ENCODE measurements at regions not wholly inside any gene's neighbourhood (a gene's known extent, or its start where the extent isn't known, plus 50 kb on each side); places are given as distances from the start of the nearest gene placed in this dataset.

- Histone ChIP-seq H3K27me3 (peaks cover 0 to 17% (median 0%) of the 10 kb centered on the region in 7 donors), H3K27ac (no peak overlapping the region), H3K4me1 (peaks cover 0 to 18% (median 8%) of the 10 kb centered on the region in 9 donors), H3K9me3 (no peaks in the 10 kb centered on the region), H3K4me3 (no peak overlapping the region), H3K36me3 (no peaks in the 10 kb centered on the region)
- TF ChIP-seq, protein P1, sequence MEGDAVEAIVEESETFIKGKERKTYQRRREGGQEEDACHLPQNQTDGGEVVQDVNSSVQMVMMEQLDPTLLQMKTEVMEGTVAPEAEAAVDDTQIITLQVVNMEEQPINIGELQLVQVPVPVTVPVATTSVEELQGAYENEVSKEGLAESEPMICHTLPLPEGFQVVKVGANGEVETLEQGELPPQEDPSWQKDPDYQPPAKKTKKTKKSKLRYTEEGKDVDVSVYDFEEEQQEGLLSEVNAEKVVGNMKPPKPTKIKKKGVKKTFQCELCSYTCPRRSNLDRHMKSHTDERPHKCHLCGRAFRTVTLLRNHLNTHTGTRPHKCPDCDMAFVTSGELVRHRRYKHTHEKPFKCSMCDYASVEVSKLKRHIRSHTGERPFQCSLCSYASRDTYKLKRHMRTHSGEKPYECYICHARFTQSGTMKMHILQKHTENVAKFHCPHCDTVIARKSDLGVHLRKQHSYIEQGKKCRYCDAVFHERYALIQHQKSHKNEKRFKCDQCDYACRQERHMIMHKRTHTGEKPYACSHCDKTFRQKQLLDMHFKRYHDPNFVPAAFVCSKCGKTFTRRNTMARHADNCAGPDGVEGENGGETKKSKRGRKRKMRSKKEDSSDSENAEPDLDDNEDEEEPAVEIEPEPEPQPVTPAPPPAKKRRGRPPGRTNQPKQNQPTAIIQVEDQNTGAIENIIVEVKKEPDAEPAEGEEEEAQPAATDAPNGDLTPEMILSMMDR (IDR thresholded peaks at IDR 0.05), result no peak
- 91 to 93% methylated on average over 6 of the region's 6 CpGs for WGBS, 2 donors
- DNase-seq (no peak), ATAC-seq (no peak)
- intact Hi-C loops (cut with DNase I), result no loop called here
Observed at GRCh38 chr17:77687417-77687816, 271.1 kb upstream of the TNRC6C start.

DNA sequence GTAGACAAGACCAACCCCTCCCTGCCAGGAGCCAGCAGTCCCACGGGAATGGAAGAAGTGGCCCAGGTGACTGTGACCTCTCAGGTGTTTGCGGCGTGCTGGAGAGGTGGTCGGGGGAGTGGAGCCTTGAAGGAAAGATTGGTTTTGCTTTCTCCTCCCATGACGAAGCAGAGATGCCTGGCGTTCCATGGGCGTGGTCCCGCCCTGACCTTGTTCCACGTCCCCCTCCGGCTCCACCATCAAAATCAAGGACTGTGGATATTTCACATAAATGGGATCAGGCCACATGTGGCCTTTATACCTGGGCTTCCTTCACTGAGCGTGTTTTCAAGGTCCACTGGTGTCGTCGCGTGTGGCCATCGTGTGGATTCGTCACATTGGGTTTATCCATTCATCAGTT is 270.6 kb upstream of the TNRC6C start:
- Histone ChIP-seq H3K4me1 (peaks cover 0 to 16% (median 8%) of the 10 kb centered on the region in 9 donors), H3K36me3 (no peaks in the 10 kb centered on the region), H3K27me3 (peaks cover 0 to 17% (median 0%) of the 10 kb centered on the region in 7 donors), H3K4me3 (no peak overlapping the region), H3K27ac (no peak overlapping the region), H3K9me3 (no peaks in the 10 kb centered on the region)
- ATAC-seq, result no peak
- DNase-seq, result no peak
- intact Hi-C loops (cut with DNase I), result no loop called here
- TF ChIP-seq, protein P1 (IDR thresholded peaks at IDR 0.05), result no peak
- 93 to 95% methylated on average over 16 of the region's 16 CpGs for WGBS, 2 donors

- DNase-seq, result no peak
- Histone ChIP-seq H3K27me3 (peaks cover 0 to 17% (median 0%) of the 10 kb centered on the region in 7 donors), H3K4me1 (peaks cover 0 to 16% (median 8%) of the 10 kb centered on the region in 9 donors), H3K36me3 (no peaks in the 10 kb centered on the region), H3K4me3 (no peak overlapping the region), H3K9me3 (no peaks in the 10 kb centered on the region), H3K27ac (no peak overlapping the region)
- no peak for ATAC-seq
- WGBS, 2 donors, result 64 to 72% methylated on average over 4 of the region's 4 CpGs
- intact Hi-C loops (cut with DNase I), result no loop called here
- TF ChIP-seq, protein P1 (IDR thresholded peaks at IDR 0.05), result no peak
Observed at GRCh38 chr17:77688369-77688768, 270.1 kb upstream of the TNRC6C start.

DNA sequence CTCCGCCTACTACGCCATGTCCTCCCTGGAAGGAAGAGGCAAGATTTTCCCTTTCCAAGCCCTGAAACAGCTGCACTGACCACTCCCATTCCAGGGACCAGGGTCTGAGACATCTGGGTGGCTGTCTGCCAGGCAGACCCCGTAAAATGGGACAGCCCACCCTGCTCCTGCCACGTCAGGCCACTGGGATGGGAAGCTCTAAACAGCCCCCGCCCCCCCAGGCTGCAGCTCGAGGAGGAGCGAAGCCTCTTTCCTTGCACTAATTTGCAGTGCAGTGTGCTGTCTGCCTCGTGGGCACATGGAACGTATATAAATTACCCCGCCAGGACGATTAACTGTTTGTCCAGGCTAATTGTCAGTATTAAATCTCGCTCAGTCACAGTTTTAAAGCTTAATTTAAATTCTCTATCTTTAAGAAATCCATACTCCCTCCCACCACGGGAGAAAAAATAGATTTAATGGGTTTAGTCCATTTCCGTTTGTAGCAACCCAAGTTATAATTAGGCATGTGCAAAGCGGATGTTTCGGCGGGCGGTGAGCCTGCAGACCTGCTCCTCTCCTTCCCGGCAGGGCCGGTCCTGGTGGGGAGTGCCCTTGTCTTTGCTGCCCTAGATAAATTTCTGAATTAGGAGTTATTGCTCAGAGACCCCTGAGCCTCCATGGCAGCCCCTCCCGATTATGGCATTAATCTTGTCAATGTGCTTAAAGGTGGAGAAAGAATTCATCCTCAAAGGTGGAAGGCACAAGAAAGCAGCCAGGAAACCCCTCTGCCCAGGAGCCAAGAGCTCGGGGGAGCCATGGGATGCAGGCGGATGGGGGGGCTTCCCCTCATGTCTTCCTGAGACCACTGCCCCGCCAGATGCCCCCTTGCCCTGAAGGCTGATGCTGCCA is 268.0 kb upstream of the TNRC6C start:
- Histone ChIP-seq H3K27ac (peak overlapping the region in 5 of 10 donors; percentile 4 to 48 (median 18)), H3K4me1 (peaks cover 0 to 16% (median 8%) of the 10 kb centered on the region in 9 donors), H3K27me3 (peaks cover 0 to 28% (median 8%) of the 10 kb centered on the region in 7 donors), H3K4me3 (peak overlapping the region in 6 of 10 donors; percentile 0 to 39 (median 29)), H3K9me3 (no peaks in the 10 kb centered on the region), H3K36me3 (no peaks in the 10 kb centered on the region)
- DNase-seq, result peak in 1 of 2 donors; percentile 28
- TF ChIP-seq, protein P1 (IDR thresholded peaks at IDR 0.05), result no peak
- intact Hi-C loops (cut with DNase I), result loop anchor here in 1 of 10 donors (10.0 kb wide), 1 partner anchor 146 kb away; no protein-coding TSS in a partner anchor
- WGBS, 2 donors, result 36 to 48% methylated on average over 24 of the region's 24 CpGs
- peak; percentile 23 to 73 (median 46) for ATAC-seq
